ENCODE measurements at regions not wholly inside any gene's neighbourhood (a gene's known extent, or its start where the extent isn't known, plus 50 kb on each side); places are given as distances from the start of the nearest gene placed in this dataset.

GRCh38 chr4:60266505-60266904 lies 933.6 kb upstream of the ADGRL3 start:
- no peak for TF ChIP-seq MYC (IDR thresholded peaks at IDR 0.05; ENCODE audit: low read depth, low read length)
- no peak for TF ChIP-seq MAX (IDR thresholded peaks at IDR 0.05; ENCODE audit: insufficient read depth, insufficient read length)
- TF ChIP-seq CTCF (IDR thresholded peaks at IDR 0.05; ENCODE audit: extremely low read depth in 1 of 2, insufficient read depth in 1 of 2, low read depth in 1 of 2, low read length in 2 of 2), result no peak
- TF ChIP-seq POLR2A (IDR thresholded peaks at IDR 0.05; ENCODE audit: low read depth, low read length), result no peak
- no peak for TF ChIP-seq POLR2AphosphoS5 (IDR thresholded peaks at IDR 0.05; ENCODE audit: insufficient read depth, low read depth, low read length)
